Left renal cortex interstitium (tissue), 4 donors: ENCODE measurements at regions not wholly inside any gene's neighbourhood (a gene's known extent, or its start where the extent isn't known, plus 50 kb on each side); places are given as distances from the start of the nearest gene placed in this dataset.

Experiments used
- DNase-seq, 4 donors: peaks; one replicate each; pipeline ENCODE4 v3.0.0-alpha.2; 2013; ENCODE audit warnings: low read depth in 4 of 4, low spot score in 2 of 4, missing footprints in 1 of 4

DNA sequence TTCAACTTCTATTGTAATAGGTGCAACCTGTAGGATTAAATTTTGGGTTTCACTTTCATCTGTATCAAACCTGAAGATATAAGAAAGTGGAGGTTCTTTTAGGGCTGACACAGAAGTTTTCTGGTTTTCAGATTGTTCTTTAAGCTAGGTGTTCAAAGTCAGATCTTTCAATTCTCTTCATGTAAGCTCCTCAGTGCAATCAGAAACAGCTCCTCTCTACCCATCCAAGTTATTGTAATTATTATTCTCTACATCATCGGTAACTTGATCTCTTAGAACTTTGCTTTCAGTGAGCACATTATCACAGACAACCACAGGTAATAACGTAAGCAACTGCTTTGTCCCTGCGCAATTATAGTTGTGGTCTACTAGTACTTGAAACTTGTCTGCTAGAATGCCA is 179.4 kb downstream of the MYCN start:
- no peak for DNase-seq

DNA sequence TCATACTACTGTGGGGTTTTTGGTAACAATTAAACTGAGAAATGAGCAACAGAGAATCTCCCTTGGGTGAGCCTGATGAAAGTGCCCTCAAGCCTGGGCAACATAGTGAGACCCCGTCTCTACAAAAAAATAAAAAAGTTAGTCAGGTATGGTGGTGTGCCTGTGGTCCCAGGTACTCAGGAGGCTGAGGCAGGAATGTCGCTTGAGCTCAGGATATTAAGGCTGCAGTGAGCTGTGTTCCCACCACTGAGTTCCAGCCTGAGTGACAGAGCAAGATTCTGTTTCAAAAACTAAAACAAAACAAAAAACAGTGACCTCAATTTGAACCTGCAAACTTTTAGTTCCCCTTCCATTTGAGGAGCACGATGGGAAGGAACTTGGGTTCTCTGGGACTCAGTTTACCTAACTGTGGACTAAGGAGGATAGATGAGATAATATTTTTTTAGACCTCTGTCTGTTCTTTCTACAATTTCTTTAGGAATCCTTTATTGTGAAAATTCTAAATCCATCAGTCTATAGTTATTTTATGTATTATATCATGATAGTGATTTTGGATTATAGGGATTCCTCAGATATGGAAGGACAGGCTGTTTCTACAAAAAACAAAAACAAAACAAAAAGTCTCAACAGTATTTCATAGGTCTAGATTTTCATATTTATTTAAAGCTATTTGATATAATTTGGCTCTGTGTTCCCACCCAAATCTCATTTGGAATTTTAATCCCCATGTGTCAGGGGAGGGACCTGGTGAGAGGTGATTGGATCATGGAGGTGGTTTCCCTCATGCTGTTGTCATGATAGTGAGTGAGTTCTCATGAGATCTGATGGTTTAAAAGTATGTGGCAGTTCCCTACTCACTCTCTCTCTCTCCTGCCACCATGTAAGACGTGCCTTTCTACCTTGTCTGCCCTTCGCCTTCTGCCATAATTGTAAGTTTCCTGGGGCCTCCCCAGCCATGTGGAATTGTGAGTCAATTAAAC is 178.6 kb downstream of the MYCN start:
- DNase-seq = no peak

DNA sequence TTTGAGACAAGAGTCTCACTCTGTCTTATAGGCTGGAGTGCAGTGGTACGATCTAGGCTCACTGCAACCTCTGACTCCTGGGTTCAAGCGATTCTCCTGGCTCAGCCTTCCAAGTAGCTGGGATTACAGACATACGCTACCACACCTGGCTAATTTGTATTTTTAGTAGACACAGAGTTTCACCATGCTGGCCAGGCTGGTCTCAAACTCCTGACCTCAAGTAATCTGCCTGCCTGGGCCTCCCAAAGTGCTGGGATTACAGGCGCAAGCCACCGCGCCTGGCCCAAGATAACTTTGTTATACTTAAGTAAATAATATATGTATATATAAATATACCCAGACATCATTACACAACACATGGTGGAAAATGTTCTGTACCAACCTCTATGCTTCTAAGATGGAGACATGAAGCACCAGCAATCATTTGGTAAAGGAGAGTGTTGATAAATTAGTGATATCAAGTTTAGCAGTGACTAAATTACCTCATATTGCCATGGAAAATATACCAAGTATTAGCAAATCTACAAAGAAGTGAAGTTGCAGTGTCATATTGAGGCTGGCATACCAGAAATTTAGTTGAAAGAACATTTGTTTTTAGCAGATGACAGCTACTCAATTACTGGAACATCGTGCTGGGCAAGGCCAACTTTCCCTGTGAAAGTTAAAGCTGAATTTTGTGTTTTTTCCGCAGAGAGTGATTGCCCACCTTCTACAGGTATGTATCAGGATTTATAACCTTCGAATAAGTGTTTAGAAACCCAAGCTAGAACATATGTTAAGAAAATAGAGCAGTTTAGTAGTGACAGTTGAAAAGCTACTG is 177.7 kb downstream of the MYCN start:
- no peak for DNase-seq

DNA sequence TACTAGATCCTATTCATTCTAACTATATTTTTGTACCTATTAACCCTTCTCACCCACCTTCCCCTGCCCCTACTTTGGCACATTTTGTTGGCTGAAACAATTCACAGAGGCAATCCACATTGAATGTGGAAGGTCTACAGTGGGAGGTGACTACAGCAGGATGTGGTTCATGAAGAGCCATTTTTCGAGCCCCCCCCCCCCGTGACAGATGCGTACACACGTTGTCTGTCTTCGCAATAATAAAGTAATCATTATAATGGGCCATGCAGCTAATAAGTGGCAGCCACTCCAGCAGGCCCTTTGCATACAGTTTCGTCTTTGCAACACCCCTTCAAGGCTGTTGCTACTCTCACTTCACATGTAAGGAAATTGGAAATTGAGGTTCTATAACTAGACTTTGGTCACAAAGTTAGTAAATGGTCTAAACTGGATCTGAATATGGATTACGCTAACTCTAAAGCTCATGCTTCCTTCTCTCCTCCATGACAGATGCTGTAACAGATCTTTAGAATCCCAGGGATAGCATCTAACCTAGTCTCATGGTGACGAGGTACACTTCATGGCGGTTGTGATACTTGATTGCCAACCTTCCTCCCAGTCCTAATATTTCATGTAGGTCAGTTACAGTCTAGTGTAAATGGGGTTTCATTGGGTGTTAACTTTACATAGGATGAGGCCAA is 176.8 kb downstream of the MYCN start:
- DNase-seq = no peak

DNA sequence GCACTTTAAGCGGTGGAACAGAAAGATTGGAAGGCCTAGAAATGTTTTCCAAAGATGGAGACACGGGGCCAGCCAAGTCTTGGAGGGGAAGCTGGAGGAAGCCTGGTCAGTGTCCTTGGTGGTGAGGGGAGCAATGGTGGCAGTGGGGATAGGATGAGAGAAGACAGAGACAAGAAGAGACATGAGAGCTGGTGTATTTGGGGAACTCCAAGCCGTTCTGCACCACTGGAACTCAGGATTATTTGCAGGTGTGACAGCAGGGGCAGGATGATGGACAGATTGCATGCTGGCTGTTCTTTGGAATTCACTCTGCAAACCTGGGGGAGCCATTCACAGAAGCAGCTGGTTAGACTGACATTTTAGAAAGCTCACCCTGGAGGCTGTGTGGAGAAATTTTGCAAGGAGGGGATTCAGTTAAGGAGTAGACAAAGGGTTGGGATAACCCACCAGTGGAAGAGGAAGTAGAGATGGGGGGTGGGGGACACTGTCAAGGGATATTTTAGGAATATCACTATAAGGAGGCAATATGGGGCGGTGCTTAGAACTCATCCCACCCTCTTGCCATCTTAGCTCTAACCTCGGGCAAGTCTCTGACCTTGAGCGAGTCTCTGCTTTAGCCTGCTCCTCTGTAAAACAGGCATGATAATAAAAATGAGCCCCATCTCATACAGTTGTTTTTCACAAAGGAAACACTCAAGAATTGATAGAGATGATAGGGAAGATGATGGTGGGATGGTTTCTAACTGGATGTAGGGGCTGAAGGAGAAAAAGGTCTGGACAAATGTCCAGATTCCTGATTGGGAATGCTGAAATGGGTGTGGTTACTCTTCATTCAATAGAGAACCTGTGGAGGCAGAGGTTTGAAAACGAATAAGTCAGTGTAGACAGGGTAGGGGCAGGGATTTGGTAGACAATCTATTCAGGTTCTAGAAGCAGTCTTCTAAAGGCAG is 175.8 kb downstream of the MYCN start:
- DNase-seq = no peak

DNA sequence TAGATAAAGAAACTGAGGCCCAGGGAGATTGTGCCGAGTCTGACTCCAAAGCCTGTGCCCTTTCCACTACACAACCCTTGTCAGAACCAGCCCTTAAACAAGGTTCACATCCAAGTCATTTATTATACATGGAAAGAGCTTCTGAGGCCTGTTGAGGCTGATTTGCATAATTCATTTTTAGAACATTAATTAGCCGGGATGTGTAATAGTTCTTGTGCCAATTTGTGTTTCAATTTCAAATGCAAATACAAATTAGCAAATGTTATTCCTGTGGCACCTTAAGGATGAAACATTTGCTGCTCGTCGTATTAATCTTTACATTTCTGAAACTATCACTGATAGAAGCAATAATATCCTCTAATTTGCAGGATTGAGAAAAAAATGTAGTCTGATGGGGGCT is 174.9 kb downstream of the MYCN start:
- no peak for DNase-seq

DNA sequence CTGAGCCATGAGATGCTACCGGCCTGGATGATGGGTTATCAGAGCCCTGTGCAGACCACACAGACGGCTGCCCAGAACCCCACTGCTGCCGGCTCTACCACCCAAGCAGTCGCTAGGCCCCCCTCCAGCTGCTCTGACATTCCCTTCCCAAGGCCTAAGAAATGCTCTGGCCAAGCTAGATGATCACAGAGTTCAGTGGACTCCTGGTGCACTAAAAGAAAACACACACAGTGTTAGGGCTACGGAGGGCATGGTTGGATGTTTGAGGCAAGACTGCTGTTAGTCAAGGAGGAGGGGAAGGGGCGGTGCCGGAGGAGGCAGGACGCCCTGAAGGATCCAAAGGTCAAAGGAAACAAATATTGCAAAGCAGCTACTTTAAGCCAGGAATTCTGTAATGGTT is 174.5 kb downstream of the MYCN start:
- DNase-seq = no peak

DNA sequence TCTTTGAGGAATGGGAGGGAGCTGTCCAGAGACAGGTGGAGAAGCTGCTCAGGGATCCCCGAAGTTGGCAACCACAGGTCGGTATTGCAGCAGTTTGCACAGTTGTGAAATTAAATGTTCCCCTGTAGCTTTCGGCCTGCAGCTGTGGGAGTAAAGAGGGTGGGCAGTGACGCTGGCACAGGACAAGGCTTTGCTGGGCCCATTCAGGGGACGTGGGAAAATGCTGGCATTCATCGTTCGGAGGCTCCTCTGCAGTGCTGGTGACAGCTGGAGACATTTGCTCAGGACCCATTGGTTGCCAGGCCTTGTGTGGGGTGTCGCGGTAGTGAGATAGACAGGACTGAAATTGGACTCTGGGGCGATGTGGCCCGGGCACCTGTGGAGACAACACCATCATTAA is 173.7 kb downstream of the MYCN start:
- DNase-seq = no peak

DNA sequence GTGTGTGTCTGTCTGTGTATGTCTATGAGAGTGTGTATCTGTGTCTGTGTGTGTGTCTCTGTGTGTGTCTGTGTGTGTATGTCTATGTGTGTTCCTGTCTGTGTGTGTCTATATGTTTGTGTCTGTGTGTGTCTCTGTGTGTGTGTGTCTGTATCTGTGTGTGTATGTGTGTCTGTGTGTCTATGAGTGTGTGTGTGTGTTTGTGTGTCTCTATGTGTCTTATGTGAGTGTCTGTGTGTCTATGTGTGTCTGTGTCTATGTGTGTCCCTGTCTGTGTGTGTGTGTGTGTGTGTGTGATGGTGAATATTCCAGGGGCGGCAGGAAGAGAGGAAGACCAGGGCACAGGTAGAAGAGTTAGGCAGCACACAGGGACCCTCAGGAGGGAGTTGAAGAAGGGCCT is 173.2 kb downstream of the MYCN start:
- no peak for DNase-seq

DNA sequence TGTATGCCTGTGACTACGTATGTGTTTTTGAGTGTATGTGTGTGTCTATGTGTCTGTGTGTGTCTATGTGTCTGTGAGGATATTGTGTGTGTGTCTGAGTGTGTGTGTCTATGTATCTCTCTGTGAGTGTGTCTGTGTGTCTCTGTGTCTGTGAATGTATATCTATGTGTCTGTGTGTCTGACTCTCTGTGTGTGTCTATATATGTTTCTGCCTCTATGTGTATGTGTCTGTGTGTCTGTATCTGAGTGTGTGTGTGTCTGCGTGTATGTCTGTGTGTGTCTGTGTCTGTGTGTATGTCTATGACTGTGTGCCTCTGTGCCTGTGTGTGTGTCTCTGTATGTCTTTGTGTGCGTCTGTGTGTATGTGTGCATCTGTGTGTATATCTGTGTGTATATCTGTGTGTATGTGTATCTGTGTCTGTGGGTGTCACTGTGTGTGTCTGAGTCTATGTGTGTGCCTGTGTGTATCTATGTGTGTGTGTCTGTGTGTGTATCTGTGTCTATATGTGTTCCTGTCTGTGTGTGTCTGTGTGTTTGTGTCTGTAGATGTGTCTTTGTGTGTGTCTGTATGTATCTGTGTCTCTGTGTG is 172.7 kb downstream of the MYCN start:
- DNase-seq = no peak

DNA sequence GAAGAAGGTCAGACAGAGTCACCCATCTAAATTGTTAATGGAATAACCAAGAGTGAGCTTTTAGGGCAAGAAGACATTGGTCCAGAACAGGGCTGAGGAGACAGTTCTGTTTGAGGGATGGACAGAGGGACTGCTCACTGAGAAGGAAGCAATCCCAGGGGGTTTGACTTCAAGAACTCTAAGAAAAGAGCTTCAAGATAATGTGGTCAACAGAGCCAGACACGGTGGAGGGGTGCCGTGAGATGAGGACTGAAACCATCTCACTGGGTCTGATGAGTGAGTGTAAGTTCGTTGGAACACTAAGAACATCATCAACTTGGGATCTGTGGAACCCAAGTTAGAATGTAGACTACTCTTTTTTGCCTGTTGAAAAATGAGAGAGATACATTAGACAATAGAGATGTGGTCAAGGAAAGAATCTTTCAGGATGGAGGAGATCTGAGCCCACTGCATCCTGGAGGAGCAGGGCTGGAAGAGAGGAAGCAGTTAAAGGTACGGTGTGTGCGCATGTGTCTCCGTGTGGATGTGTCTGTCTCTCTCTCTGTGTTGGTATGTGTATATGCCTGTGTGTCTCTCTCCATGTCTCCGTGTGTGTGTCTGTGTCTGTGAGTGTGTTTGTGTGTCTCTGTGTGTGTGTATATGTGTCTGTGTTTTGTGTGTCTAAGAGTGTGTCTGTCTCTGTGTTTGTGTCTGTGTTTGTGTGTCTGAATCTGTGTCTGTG is 172.1 kb downstream of the MYCN start:
- DNase-seq = no peak

DNA sequence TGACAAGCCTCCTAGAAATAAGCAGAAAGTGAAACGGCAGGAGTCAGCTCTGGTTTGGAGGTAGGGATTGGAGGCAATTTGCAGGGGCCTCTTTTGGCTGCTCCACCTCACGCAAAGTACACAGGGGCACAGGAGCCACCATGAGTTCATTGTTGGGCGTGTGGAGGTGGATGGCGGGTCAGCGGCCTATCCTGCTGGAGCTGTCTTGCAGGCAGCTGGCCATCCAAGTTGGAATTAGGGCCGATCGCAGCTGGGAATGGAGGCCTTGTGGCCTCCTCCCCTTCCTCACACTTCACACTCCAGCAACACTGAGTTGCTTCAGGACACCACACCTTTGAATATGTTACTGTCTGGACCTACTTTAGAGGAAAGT is 171.5 kb downstream of the MYCN start:
- DNase-seq = no peak

DNA sequence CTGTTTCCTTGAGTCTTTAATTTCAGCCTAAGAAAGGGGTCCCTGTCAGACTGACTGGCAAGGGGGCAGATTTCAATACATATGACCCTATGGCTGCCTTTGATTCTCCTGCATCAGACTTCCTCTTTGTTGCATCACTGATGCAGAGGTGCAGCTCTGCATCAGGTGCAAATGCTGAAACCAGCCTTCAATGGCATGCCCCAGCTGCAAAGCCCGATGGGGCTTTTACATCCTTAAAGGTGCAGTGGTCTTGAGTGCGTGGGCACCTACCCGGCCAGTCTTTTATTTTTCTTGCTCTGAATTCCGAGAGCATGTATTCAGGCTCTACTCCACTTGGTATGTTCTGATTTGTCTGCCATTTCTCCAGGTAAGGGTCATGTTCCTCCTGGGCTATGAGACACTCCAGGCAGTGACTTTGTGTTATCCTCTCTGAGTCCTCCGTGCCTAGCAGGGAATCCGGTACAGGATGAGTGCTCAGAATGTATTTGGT is 169.5 kb downstream of the MYCN start:
- no peak for DNase-seq

DNA sequence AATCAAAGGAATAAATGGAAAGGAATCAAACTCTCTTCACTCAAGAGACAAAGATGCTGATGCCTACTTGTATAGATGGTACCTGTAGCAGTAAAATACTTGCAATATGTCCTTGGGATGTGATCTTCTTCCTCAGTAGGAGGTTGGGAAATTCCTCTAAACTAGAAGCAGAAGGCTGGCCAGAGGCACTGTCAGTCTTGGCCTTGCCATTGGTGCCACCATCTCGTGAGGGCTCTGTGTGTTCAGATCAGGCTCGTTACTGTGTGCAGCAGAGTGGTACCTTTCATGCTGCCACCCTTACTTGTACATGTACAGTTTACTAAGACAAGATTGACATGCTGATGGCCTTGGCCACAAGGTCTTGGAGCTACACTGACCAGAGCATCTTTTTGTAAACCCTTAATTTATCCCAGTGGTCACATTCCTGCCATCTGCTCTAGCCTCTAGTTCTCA is 169.0 kb downstream of the MYCN start:
- DNase-seq = no peak

DNA sequence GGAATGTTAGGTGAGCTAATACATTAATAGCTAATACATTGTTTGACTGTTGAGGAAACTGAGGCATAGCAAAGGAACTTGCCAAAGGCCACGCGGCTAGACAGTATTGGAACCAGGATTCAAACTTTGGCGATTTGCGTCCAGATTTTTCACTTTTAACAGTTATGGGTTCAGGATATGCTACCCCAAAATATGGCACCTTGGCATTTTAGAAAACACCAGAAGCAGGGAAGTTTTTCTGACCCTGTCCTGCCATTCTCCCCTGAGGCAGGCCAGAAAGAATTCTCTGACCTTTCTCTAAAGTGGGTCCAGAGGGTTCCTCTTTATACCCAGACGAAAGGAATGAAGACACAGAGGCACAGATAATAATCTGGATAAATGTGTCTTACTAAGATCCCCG is 166.9 kb downstream of the MYCN start:
- no peak for DNase-seq

DNA sequence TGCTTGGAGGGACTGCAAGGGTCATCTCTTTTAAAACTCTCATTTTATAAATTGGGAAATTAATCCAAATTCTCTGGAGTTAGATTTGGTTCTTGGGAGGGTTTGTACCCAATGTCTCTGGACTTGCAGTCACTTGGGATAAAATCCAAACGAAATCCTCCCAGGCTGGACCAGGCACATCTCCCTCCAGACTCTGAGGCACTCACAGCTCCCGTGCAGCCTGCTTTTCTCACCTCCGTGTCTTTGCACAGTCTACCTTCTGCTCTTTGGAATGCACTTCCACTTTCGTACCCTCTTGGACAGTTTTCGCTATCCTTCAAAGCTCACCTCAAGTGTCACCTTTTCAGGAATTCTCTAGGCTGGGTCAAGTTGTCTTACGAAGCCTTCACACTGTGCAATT is 166.3 kb downstream of the MYCN start:
- no peak for DNase-seq

DNA sequence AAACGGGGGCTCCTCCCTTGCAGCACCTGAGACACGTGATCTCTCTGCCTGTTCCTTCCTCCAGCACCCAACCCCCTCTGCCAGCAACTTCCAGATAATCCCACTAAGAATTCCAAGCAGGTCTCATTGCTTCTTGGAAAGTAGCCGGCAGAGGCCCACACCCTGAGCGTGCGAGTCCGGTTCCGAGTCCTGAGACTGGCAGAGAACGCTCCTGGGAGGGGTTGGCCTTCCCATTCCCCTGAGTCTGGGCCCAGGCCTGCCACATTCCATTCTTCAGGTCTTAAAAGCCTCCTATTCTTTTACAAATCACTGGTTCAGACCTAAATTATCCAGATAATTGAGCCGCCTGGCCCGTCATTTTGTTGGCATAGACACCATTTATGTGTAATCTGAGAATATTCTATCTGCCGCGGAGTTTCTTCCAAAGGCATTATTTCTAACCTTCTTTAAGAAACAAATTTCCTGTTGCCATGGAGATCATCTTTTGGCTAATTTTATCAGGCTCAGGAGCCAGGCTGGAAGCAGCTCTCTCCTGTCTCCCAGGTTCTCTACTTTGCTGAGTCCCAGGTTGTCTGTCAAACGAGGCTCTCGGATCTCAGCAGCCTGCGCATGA is 165.4 kb downstream of the MYCN start:
- no peak for DNase-seq

DNA sequence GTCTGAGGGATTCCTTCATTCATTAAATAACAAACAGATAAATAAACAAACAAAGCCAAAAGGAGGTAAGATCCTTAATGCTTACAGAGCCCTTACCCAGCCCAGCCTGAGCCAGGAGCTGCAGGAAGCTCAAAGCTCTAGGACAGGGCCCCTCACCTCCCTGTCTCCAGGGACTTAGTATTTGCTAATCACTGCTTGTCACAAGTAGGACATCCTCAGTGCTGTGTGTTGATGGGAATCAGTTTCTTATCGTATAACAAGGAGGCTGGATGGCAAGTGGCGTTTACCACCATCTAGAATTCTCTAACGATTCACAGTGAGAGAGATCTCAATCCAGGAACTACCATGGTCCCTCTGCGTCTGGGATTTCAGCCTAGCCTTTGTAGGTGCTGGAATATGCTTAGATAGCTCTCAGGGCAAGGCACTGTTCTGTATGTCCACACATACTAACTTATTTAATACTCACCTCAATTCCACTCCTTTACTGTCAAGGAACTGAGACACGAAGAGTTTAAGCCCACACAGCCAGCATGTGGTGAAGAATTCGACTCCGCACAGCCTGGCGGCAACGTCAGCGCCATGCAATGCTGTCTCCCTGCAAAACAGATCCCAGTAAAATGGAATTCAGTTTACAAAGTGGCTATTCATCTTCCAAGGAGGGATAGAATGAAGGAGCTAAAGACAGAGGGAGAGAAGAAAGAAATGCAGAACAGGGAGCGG is 164.8 kb downstream of the MYCN start:
- DNase-seq = no peak
